ENCODE measurements at regions not wholly inside any gene's neighbourhood (a gene's known extent, or its start where the extent isn't known, plus 50 kb on each side); places are given as distances from the start of the nearest gene placed in this dataset.

GRCh38 chr11:129319201-129319600 is 56.4 kb upstream of the BARX2 start:
- no peak overlapping the region for H3K4me2 ChIP-seq (ENCODE audit: extremely low read depth, insufficient read depth, low read length)
- H4K20me1 ChIP-seq (ENCODE audit: control insufficient read depth, extremely low read depth, insufficient read depth, low read length): no peaks in the 10 kb centered on the region
- no peaks in the 10 kb centered on the region for H3K79me2 ChIP-seq (ENCODE audit: control insufficient read depth, insufficient read depth, low read length)
- no peak for TF ChIP-seq CTCF (conservative IDR thresholded peaks at IDR 0.05 in 1 of 2, IDR thresholded peaks at IDR 0.05 in 1 of 2; ENCODE audit: low read depth in 1 of 2, low read length in 2 of 2)
- no peak for TF ChIP-seq EZH2 (IDR thresholded peaks at IDR 0.05; ENCODE audit: low read length, missing control alignments)
- no peak overlapping the region for H3K27ac ChIP-seq (ENCODE audit: insufficient read depth, low read length)
- H3K4me1 ChIP-seq (ENCODE audit: control insufficient read depth, extremely low read depth, insufficient read depth, low read length): peaks cover 4% of the 10 kb centered on the region
- no peaks in the 10 kb centered on the region for H3K9me3 ChIP-seq (ENCODE audit: control insufficient read depth, insufficient read depth, low read depth, low read length)
- no peak overlapping the region for H3K4me3 ChIP-seq (replicated peaks in 1 of 4; ENCODE audit: control extremely low read depth in 1 of 4, insufficient read depth in 1 of 4, low read depth in 3 of 4, low read length in 4 of 4)
- H3K27me3 ChIP-seq (ENCODE audit: control insufficient read depth, insufficient read depth, low read length): no peaks in the 10 kb centered on the region
- H2AFZ ChIP-seq (ENCODE audit: low read length): no peak overlapping the region
- H3K9ac ChIP-seq (ENCODE audit: insufficient read depth, low read length): no peak overlapping the region
- no peaks in the 10 kb centered on the region for H3K36me3 ChIP-seq (ENCODE audit: control insufficient read depth, insufficient read depth, low read length)
- DNase-seq (ENCODE audit: low read depth in 2 of 2): no peak

- no peaks in the 10 kb centered on the region for H3K79me2 ChIP-seq (ENCODE audit: control insufficient read depth, insufficient read depth, low read length)
- H3K27ac ChIP-seq (ENCODE audit: insufficient read depth, low read length): no peak overlapping the region
- no peak overlapping the region for H2AFZ ChIP-seq (ENCODE audit: low read length)
- peaks cover 5% of the 10 kb centered on the region for H3K27me3 ChIP-seq (ENCODE audit: control insufficient read depth, insufficient read depth, low read length)
- DNase-seq (ENCODE audit: low read depth in 2 of 2): no peak
- no peaks in the 10 kb centered on the region for H3K36me3 ChIP-seq (ENCODE audit: control insufficient read depth, insufficient read depth, low read length)
- H3K9me3 ChIP-seq (ENCODE audit: control insufficient read depth, insufficient read depth, low read depth, low read length): no peaks in the 10 kb centered on the region
- TF ChIP-seq EZH2 (IDR thresholded peaks at IDR 0.05; ENCODE audit: low read length, missing control alignments) (no peak), CTCF (conservative IDR thresholded peaks at IDR 0.05 in 1 of 2, IDR thresholded peaks at IDR 0.05 in 1 of 2; ENCODE audit: low read depth in 1 of 2, low read length in 2 of 2) (no peak)
- no peak overlapping the region for H3K9ac ChIP-seq (ENCODE audit: insufficient read depth, low read length)
- H4K20me1 ChIP-seq (ENCODE audit: control insufficient read depth, extremely low read depth, insufficient read depth, low read length): no peaks in the 10 kb centered on the region
- no peak overlapping the region for H3K4me3 ChIP-seq (replicated peaks in 1 of 4; ENCODE audit: control extremely low read depth in 1 of 4, insufficient read depth in 1 of 4, low read depth in 3 of 4, low read length in 4 of 4)
- H3K4me1 ChIP-seq (ENCODE audit: control insufficient read depth, extremely low read depth, insufficient read depth, low read length): no peaks in the 10 kb centered on the region
- no peak overlapping the region for H3K4me2 ChIP-seq (ENCODE audit: extremely low read depth, insufficient read depth, low read length)
These were observed 58.1 kb upstream of the BARX2 start for GRCh38 chr11:129317571-129317970.

- DNase-seq (ENCODE audit: low read depth in 2 of 2): no peak
- no peaks in the 10 kb centered on the region for H3K4me1 ChIP-seq (ENCODE audit: control insufficient read depth, extremely low read depth, insufficient read depth, low read length)
- no peaks in the 10 kb centered on the region for H3K79me2 ChIP-seq (ENCODE audit: control insufficient read depth, insufficient read depth, low read length)
- no peaks in the 10 kb centered on the region for H3K9me3 ChIP-seq (ENCODE audit: control insufficient read depth, insufficient read depth, low read depth, low read length)
- no peaks in the 10 kb centered on the region for H3K36me3 ChIP-seq (ENCODE audit: control insufficient read depth, insufficient read depth, low read length)
- TF ChIP-seq CTCF (conservative IDR thresholded peaks at IDR 0.05 in 1 of 2, IDR thresholded peaks at IDR 0.05 in 1 of 2; ENCODE audit: low read depth in 1 of 2, low read length in 2 of 2) (no peak), EZH2 (IDR thresholded peaks at IDR 0.05; ENCODE audit: low read length, missing control alignments) (no peak)
- H3K27ac ChIP-seq (ENCODE audit: insufficient read depth, low read length): no peak overlapping the region
- H3K27me3 ChIP-seq (ENCODE audit: control insufficient read depth, insufficient read depth, low read length): peaks cover 5% of the 10 kb centered on the region
- no peak overlapping the region for H3K4me2 ChIP-seq (ENCODE audit: extremely low read depth, insufficient read depth, low read length)
- no peak overlapping the region for H3K9ac ChIP-seq (ENCODE audit: insufficient read depth, low read length)
- H2AFZ ChIP-seq (ENCODE audit: low read length): no peak overlapping the region
- no peak overlapping the region for H3K4me3 ChIP-seq (replicated peaks in 1 of 4; ENCODE audit: control extremely low read depth in 1 of 4, insufficient read depth in 1 of 4, low read depth in 3 of 4, low read length in 4 of 4)
- H4K20me1 ChIP-seq (ENCODE audit: control insufficient read depth, extremely low read depth, insufficient read depth, low read length): no peaks in the 10 kb centered on the region
These were observed 58.9 kb upstream of the BARX2 start for GRCh38 chr11:129316781-129317180.
